ENCODE measurements at regions not wholly inside any gene's neighbourhood (a gene's known extent, or its start where the extent isn't known, plus 50 kb on each side); places are given as distances from the start of the nearest gene placed in this dataset.

DNA sequence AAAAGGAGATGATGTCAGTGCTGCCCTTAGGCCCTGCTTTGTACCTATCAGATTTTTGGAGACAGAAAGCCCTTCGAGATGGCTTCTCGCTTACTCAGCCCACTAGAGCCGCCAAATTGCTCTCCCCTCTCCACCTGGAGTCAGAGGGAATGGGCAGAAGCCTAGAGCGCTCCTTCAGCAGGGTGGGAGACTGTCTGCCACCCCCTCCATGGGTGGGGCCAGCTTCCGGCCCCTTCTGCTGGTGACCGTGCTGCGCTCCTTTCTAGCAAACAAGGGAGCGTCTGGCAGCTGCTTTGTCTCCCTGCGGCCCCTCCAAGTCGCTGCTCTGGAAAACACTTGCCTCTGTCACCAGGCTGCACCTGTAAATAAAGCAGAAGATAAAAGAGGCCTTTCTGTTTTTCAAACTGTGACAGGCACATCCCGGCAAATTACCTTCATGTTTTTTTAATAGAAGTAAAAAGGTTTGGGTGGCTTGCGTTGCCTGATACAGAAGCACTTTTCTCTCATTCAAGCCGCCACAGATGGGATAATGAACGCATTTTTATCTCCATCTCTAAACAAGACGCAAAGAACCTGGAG is 145.7 kb upstream of the NECTIN1 start:
- no peaks in the 10 kb centered on the region for H3K9me3 Mint-ChIP-seq
- H3K4me3 Mint-ChIP-seq = no peak overlapping the region
- Histone ChIP-seq H4K20me1 (ENCODE audit: insufficient read depth, low read length) (no peaks in the 10 kb centered on the region), H3K4me3 (replicated peaks in 1 of 3; ENCODE audit: low read depth in 2 of 3, low read length in 3 of 3) (no peak overlapping the region), H3K4me2 (replicated peaks; ENCODE audit: extremely low read depth, low read length, poor library complexity, severe bottlenecking) (no peak overlapping the region), H3K27me3 (ENCODE audit: control insufficient read depth in 2 of 2, insufficient read depth in 2 of 2, low read length in 2 of 2) (peaks cover 0 to 10% of the 10 kb centered on the region in 2 donors), H3K4me1 (ENCODE audit: control insufficient read depth in 1 of 2, insufficient read depth in 2 of 2, low read length in 2 of 2) (no peaks in the 10 kb centered on the region), H3K9me3 (replicated peaks in 1 of 2; ENCODE audit: control insufficient read depth in 1 of 2, insufficient read depth in 1 of 2, low read length in 2 of 2) (no peaks in the 10 kb centered on the region), H3K36me3 (replicated peaks in 1 of 2; ENCODE audit: control insufficient read depth in 1 of 2, insufficient read depth in 2 of 2, low read length in 2 of 2) (no peaks in the 10 kb centered on the region), H3K79me2 (ENCODE audit: insufficient read depth, low read length) (no peaks in the 10 kb centered on the region), H2AFZ (ENCODE audit: insufficient read depth, low read depth, low read length, poor library complexity, severe bottlenecking) (no peak overlapping the region), H3K27ac (ENCODE audit: low read depth in 1 of 2, low read length in 2 of 2) (no peak overlapping the region), H3K9ac (ENCODE audit: insufficient read depth, low read length, poor library complexity, severe bottlenecking) (no peak overlapping the region)
- WGBS (ENCODE audit: insufficient coverage) = 68% methylated on average over 9 of the region's 15 CpGs
- no peak overlapping the region for H3K27ac Mint-ChIP-seq
- H3K27me3 Mint-ChIP-seq (ENCODE audit: low read depth in 3 of 3) = peaks cover 3 to 10% (median 7%) of the 10 kb centered on the region in 3 donors
- no peaks in the 10 kb centered on the region for H3K4me1 Mint-ChIP-seq
- H3K36me3 Mint-ChIP-seq = no peaks in the 10 kb centered on the region
- intact Hi-C loops (cut with micrococcal nuclease) = no loop called here
- DNase-seq = no peak
- TF ChIP-seq, protein P1, sequence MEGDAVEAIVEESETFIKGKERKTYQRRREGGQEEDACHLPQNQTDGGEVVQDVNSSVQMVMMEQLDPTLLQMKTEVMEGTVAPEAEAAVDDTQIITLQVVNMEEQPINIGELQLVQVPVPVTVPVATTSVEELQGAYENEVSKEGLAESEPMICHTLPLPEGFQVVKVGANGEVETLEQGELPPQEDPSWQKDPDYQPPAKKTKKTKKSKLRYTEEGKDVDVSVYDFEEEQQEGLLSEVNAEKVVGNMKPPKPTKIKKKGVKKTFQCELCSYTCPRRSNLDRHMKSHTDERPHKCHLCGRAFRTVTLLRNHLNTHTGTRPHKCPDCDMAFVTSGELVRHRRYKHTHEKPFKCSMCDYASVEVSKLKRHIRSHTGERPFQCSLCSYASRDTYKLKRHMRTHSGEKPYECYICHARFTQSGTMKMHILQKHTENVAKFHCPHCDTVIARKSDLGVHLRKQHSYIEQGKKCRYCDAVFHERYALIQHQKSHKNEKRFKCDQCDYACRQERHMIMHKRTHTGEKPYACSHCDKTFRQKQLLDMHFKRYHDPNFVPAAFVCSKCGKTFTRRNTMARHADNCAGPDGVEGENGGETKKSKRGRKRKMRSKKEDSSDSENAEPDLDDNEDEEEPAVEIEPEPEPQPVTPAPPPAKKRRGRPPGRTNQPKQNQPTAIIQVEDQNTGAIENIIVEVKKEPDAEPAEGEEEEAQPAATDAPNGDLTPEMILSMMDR (IDR thresholded peaks at IDR 0.05) = no peak

- intact Hi-C loops (cut with micrococcal nuclease) = no loop called here
- Mint-ChIP-seq H3K4me3 (no peak overlapping the region), H3K9me3 (no peaks in the 10 kb centered on the region), H3K4me1 (no peaks in the 10 kb centered on the region), H3K27ac (peak overlapping the region in 1 of 7 donors; percentile 11), H3K27me3 (ENCODE audit: low read depth in 3 of 3) (peaks cover 3 to 8% (median 5%) of the 10 kb centered on the region in 3 donors), H3K36me3 (no peaks in the 10 kb centered on the region)
- H3K36me3 ChIP-seq (replicated peaks in 1 of 2; ENCODE audit: control insufficient read depth in 1 of 2, insufficient read depth in 2 of 2, low read length in 2 of 2) = no peaks in the 10 kb centered on the region
- no peak overlapping the region for H2AFZ ChIP-seq (ENCODE audit: insufficient read depth, low read depth, low read length, poor library complexity, severe bottlenecking)
- no peak for DNase-seq
- no peaks in the 10 kb centered on the region for H3K9me3 ChIP-seq (replicated peaks in 1 of 2; ENCODE audit: control insufficient read depth in 1 of 2, insufficient read depth in 1 of 2, low read length in 2 of 2)
- H3K27ac ChIP-seq (ENCODE audit: low read depth in 1 of 2, low read length in 2 of 2) = no peak overlapping the region
- no peak overlapping the region for H3K9ac ChIP-seq (ENCODE audit: insufficient read depth, low read length, poor library complexity, severe bottlenecking)
- H3K4me1 ChIP-seq (ENCODE audit: control insufficient read depth in 1 of 2, insufficient read depth in 2 of 2, low read length in 2 of 2) = no peaks in the 10 kb centered on the region
- TF ChIP-seq, protein P1 (IDR thresholded peaks at IDR 0.05) = no peak
- no peaks in the 10 kb centered on the region for H4K20me1 ChIP-seq (ENCODE audit: insufficient read depth, low read length)
- 74% methylated on average over 15 of the region's 17 CpGs for WGBS (ENCODE audit: insufficient coverage)
- no peak overlapping the region for H3K4me3 ChIP-seq (replicated peaks in 1 of 3; ENCODE audit: low read depth in 2 of 3, low read length in 3 of 3)
- no peaks in the 10 kb centered on the region for H3K79me2 ChIP-seq (ENCODE audit: insufficient read depth, low read length)
- peaks cover 0 to 10% of the 10 kb centered on the region in 2 donors for H3K27me3 ChIP-seq (ENCODE audit: control insufficient read depth in 2 of 2, insufficient read depth in 2 of 2, low read length in 2 of 2)
- H3K4me2 ChIP-seq (replicated peaks; ENCODE audit: extremely low read depth, low read length, poor library complexity, severe bottlenecking) = no peak overlapping the region
Measured at GRCh38 chr11:119873761-119874421, 144.9 kb upstream of the NECTIN1 start.
